Caco-2 (cell line): ENCODE measurements at regions not wholly inside any gene's neighbourhood (a gene's known extent, or its start where the extent isn't known, plus 50 kb on each side); places are given as distances from the start of the nearest gene placed in this dataset.

ENCODE experiments used
- BruUV-seq: library from RNA; stranded (reverse); fragments of 400-500 nt; replicated peaks from 2 replicates; lab custom pipeline; 2021; lab: Mats Ljungman, UMichigan
- CTCF ChIA-PET: fragments of 300-600 bp; sonication (Branson Sonifier 250); formaldehyde crosslinking; loops from one replicate; lab custom pipeline; 2022; ENCODE audit warnings: antibody characterized with exemption; lab: Charles Lee
- POLR2A ChIA-PET: fragments of 300-600 bp; sonication (Branson Sonifier 250); formaldehyde crosslinking; loops from one replicate; lab custom pipeline; 2022; ENCODE audit warnings: antibody characterized with exemption; lab: Charles Lee
- DNase-seq, 2 experiments: peaks; one replicate each; pipeline versions ENCODE4 v3.0.0 to v3.0.0-alpha.2; 2020 to 2022
- H3K27me3 ChIP-seq: replicated peaks from 2 replicates; pipeline ENCODE4 v1.6.0; 2011; ENCODE audit warnings: low read length; ENCODE audit not compliant: control insufficient read depth, insufficient read depth
- H3K36me3 ChIP-seq: 2 replicates; pipeline ENCODE4 v1.5.1; 2011; ENCODE audit warnings: low read length; ENCODE audit not compliant: control insufficient read depth, insufficient read depth
- H3K4me1 ChIP-seq: fragments of 250-450 bp; sonication (Bioruptor Pico); 2 replicates; pipeline ENCODE4 v1.5.1; 2020; ENCODE audit warnings: mild to moderate bottlenecking
- H3K4me3 ChIP-seq: 2 replicates; pipeline ENCODE4 v1.5.1; 2011; ENCODE audit warnings: low read depth, mild to moderate bottlenecking, control low read depth, low read length
- H3K9me3 ChIP-seq: fragments of 250-450 bp; sonication (Bioruptor Pico); 2 replicates; pipeline ENCODE4 v1.5.1; 2020; ENCODE audit warnings: mild to moderate bottlenecking, moderate library complexity
- H3K27ac Mint-ChIP-seq: one replicate; pipeline ENCODE4 v1.8.0; 2022; ENCODE audit warnings: mixed read lengths; ENCODE audit not compliant: unreplicated experiment
- H3K27me3 Mint-ChIP-seq: one replicate; pipeline ENCODE4 v1.8.0; 2022; ENCODE audit warnings: mixed read lengths; ENCODE audit not compliant: insufficient read depth, unreplicated experiment
- H3K36me3 Mint-ChIP-seq: one replicate; pipeline ENCODE4 v1.8.0; 2022; ENCODE audit warnings: mild to moderate bottlenecking, mixed read lengths; ENCODE audit not compliant: insufficient read depth, unreplicated experiment
- H3K4me1 Mint-ChIP-seq: one replicate; pipeline ENCODE4 v1.8.0; 2022; ENCODE audit warnings: low read depth, mixed read lengths; ENCODE audit not compliant: unreplicated experiment
- H3K4me3 Mint-ChIP-seq: one replicate; pipeline ENCODE4 v1.8.0; 2022; ENCODE audit warnings: mild to moderate bottlenecking, moderate library complexity, mixed read lengths; ENCODE audit not compliant: unreplicated experiment
- H3K9me3 Mint-ChIP-seq: one replicate; pipeline ENCODE4 v1.8.0; 2022; ENCODE audit warnings: mixed read lengths; ENCODE audit not compliant: unreplicated experiment
- CTCF ChIP-seq, 2 experiments: fragments of 200-600 bp in 1 of 2; IDR thresholded peaks; 1 replicate in 1 of 2; 2 replicates in 1 of 2; pipeline versions ENCODE4 v1.5.1 to v1.8.0; 2011 to 2022; ENCODE audit warnings: antibody characterized with exemption in 1 of 2, control low read depth in 1 of 2, inconsistent platforms in 1 of 2, low read depth in 1 of 2, low read length in 1 of 2, mild to moderate bottlenecking in 1 of 2, moderate library complexity in 1 of 2; ENCODE audit not compliant: insufficient read depth in 1 of 2, severe bottlenecking in 1 of 2, unreplicated experiment in 1 of 2
- intact Hi-C: fragments of 100-400 bp; cut with micrococcal nuclease; formaldehyde crosslinking; loops from one replicate; pipeline ENCODE4 v1.10.0; 2022; ENCODE audit not compliant: unreplicated experiment

GRCh38 chr7:63077841-63078240 is 920.8 kb upstream of the ZNF722 start:
- CTCF ChIA-PET, result no interaction called here
- H3K4me3 ChIP-seq, result no peak overlapping the region
- TF ChIP-seq CTCF (IDR thresholded peaks at IDR 0.05; ENCODE audit: insufficient read depth in 1 of 2, low read depth in 1 of 2, low read length in 1 of 2, severe bottlenecking in 1 of 2, unreplicated experiment in 1 of 2), result no peak
- Mint-ChIP-seq H3K27ac (no peak overlapping the region), H3K9me3 (peaks cover 19% of the 10 kb centered on the region), H3K4me1 (no peaks in the 10 kb centered on the region), H3K4me3 (no peak overlapping the region), H3K36me3 (no peaks in the 10 kb centered on the region), H3K27me3 (no peaks in the 10 kb centered on the region)
- no peak for DNase-seq
- POLR2A ChIA-PET, result no interaction called here
- no peaks in the 10 kb centered on the region for H3K36me3 ChIP-seq
- H3K27me3 ChIP-seq, result no peaks in the 10 kb centered on the region
- intact Hi-C loops, result no loop called here
- peaks cover 3% of the 10 kb centered on the region; the same call in 1 of the 2 replicates for H3K9me3 ChIP-seq
- no peaks in the 10 kb centered on the region for H3K4me1 ChIP-seq
- no TSS peak for BruUV-seq

DNA sequence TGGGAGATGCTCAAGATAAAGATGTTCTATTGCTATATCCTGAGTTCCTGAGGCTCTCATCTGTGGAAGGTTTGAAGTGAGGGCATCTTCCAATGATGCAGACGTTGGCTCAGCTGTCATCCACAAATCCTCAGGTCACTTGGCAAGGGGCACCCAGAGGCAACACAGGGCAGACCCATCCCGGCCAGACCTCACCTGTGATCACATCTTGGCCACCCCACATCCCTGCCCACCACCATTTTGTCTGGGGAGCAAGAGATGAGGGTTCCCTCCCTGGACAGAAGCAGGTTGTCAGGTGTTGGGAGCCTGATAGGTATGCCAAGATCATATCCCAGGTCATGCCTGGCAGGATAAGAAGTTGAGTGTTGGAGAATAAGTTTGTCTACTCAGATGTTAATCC is 918.2 kb upstream of the ZNF722 start:
- DNase-seq, result no peak
- H3K4me3 ChIP-seq, result no peak overlapping the region
- no peaks in the 10 kb centered on the region for H3K27me3 ChIP-seq
- Mint-ChIP-seq H3K27ac (no peak overlapping the region), H3K4me1 (no peaks in the 10 kb centered on the region), H3K9me3 (peaks cover 1% of the 10 kb centered on the region), H3K27me3 (no peaks in the 10 kb centered on the region), H3K36me3 (no peaks in the 10 kb centered on the region), H3K4me3 (no peak overlapping the region)
- intact Hi-C loops, result no loop called here
- no peaks in the 10 kb centered on the region for H3K36me3 ChIP-seq
- ChIA-PET POLR2A (no interaction called here), CTCF (no interaction called here)
- no peaks in the 10 kb centered on the region for H3K4me1 ChIP-seq
- H3K9me3 ChIP-seq, result peaks cover 7% of the 10 kb centered on the region; the same call in 1 of the 2 replicates
- TF ChIP-seq CTCF (IDR thresholded peaks at IDR 0.05; ENCODE audit: insufficient read depth in 1 of 2, low read depth in 1 of 2, low read length in 1 of 2, severe bottlenecking in 1 of 2, unreplicated experiment in 1 of 2), result no peak
- BruUV-seq, result no TSS peak

GRCh38 chr7:63080831-63081230 is 917.8 kb upstream of the ZNF722 start:
- no peak overlapping the region for H3K4me3 ChIP-seq
- no peak overlapping the region for H3K27ac Mint-ChIP-seq
- ChIA-PET CTCF (no interaction called here), POLR2A (no interaction called here)
- no TSS peak for BruUV-seq
- no peaks in the 10 kb centered on the region for H3K9me3 Mint-ChIP-seq
- no peaks in the 10 kb centered on the region for H3K27me3 Mint-ChIP-seq
- H3K36me3 ChIP-seq, result no peaks in the 10 kb centered on the region
- H3K4me1 Mint-ChIP-seq, result no peaks in the 10 kb centered on the region
- no peaks in the 10 kb centered on the region for H3K27me3 ChIP-seq
- no peak overlapping the region for H3K4me3 Mint-ChIP-seq
- H3K4me1 ChIP-seq, result no peaks in the 10 kb centered on the region
- H3K36me3 Mint-ChIP-seq, result no peaks in the 10 kb centered on the region
- intact Hi-C loops, result no loop called here
- H3K9me3 ChIP-seq, result peaks cover 11% of the 10 kb centered on the region; the same call in 1 of the 2 replicates
- DNase-seq, result no peak
- no peak for TF ChIP-seq CTCF (IDR thresholded peaks at IDR 0.05; ENCODE audit: insufficient read depth in 1 of 2, low read depth in 1 of 2, low read length in 1 of 2, severe bottlenecking in 1 of 2, unreplicated experiment in 1 of 2)
